NCI-H748 (cell line): ENCODE measurements at regions not wholly inside any gene's neighbourhood (a gene's known extent, or its start where the extent isn't known, plus 50 kb on each side); places are given as distances from the start of the nearest gene placed in this dataset.

Experiments used
- DNase-seq: peaks from one replicate; lab custom pipeline; 2025; ENCODE audit not compliant: unreplicated experiment; lab: John Stamatoyannopoulos, UW

- no peak for DNase-seq
Measured at GRCh38 chr1:81125672-81126071, 675.1 kb upstream of the ADGRL2 start.

- no peak for DNase-seq
Measured at GRCh38 chr1:81121306-81121705, 679.4 kb upstream of the ADGRL2 start.

- DNase-seq, result no peak
Measured at GRCh38 chr1:81119319-81119718, 681.4 kb upstream of the ADGRL2 start.

- DNase-seq, result no peak
Measured at GRCh38 chr1:81118550-81118949, 682.2 kb upstream of the ADGRL2 start.

GRCh38 chr1:81115422-81115821 is 685.3 kb upstream of the ADGRL2 start:
- DNase-seq, result peak; percentile 28

GRCh38 chr1:81114191-81114590 is 686.5 kb upstream of the ADGRL2 start:
- DNase-seq, result peak; percentile 18

GRCh38 chr1:81113688-81114087 is 687.0 kb upstream of the ADGRL2 start:
- no peak for DNase-seq

GRCh38 chr1:81111818-81112217 is 688.9 kb upstream of the ADGRL2 start:
- DNase-seq, result no peak

- no peak for DNase-seq
Measured at GRCh38 chr1:81109038-81109437, 691.7 kb upstream of the ADGRL2 start.

GRCh38 chr1:81097860-81098259 is 702.9 kb upstream of the ADGRL2 start:
- DNase-seq, result no peak

GRCh38 chr1:81073580-81073979 is 727.2 kb upstream of the ADGRL2 start:
- no peak for DNase-seq

- no peak for DNase-seq
Measured at GRCh38 chr1:81071969-81072753, 728.6 kb upstream of the ADGRL2 start.

- DNase-seq, result no peak
Measured at GRCh38 chr1:81071072-81071858, 729.5 kb upstream of the ADGRL2 start.

GRCh38 chr1:81069856-81070255 is 730.9 kb upstream of the ADGRL2 start:
- no peak for DNase-seq

- DNase-seq, result no peak
Measured at GRCh38 chr1:81068726-81069125, 732.0 kb upstream of the ADGRL2 start.

GRCh38 chr1:81053826-81054225 is 746.9 kb upstream of the ADGRL2 start:
- no peak for DNase-seq

- no peak for DNase-seq
Measured at GRCh38 chr1:81052162-81052561, 748.6 kb upstream of the ADGRL2 start.

- no peak for DNase-seq
Measured at GRCh38 chr1:81050390-81050789, 750.3 kb upstream of the ADGRL2 start.

- DNase-seq, result no peak
Measured at GRCh38 chr1:81044708-81045107, 756.0 kb upstream of the ADGRL2 start.

GRCh38 chr1:81042225-81042624 is 758.5 kb upstream of the ADGRL2 start:
- DNase-seq, result no peak

- no peak for DNase-seq
Measured at GRCh38 chr1:81034291-81034690, 766.4 kb upstream of the ADGRL2 start.

- DNase-seq, result peak; percentile 97
Measured at GRCh38 chr1:81032973-81033425, 767.7 kb upstream of the ADGRL2 start.
